Duodenal mucosa (tissue), 2 donors: ENCODE measurements at regions not wholly inside any gene's neighbourhood (a gene's known extent, or its start where the extent isn't known, plus 50 kb on each side); places are given as distances from the start of the nearest gene placed in this dataset.
"Not testable (repeated sequence)": the region's sequence is repeated elsewhere in the genome, so short reads cannot be mapped to it uniquely, and the experiment has no call there.

Experiments used
- H3K27ac ChIP-seq: one replicate; pipeline ENCODE4 v1.7.0; 2013; ENCODE audit warnings: low read depth, low read length
- H3K27me3 ChIP-seq, 2 donors: one replicate each; pipeline ENCODE4 v1.7.0; 2013; ENCODE audit warnings: low read length in 2 of 2, control low read depth in 1 of 2; ENCODE audit not compliant: insufficient read depth in 2 of 2, control insufficient read depth in 1 of 2
- H3K36me3 ChIP-seq, 2 donors: one replicate each; pipeline ENCODE4 v1.7.0; 2013; ENCODE audit warnings: low read length in 2 of 2, control low read depth in 1 of 2; ENCODE audit not compliant: insufficient read depth in 2 of 2, control insufficient read depth in 1 of 2
- H3K4me1 ChIP-seq, 2 donors: one replicate each; pipeline ENCODE4 v1.7.0; 2013; ENCODE audit warnings: low read length in 2 of 2, control low read depth in 1 of 2; ENCODE audit not compliant: insufficient read depth in 2 of 2, control insufficient read depth in 1 of 2
- H3K4me3 ChIP-seq, 2 donors: one replicate each; pipeline ENCODE4 v1.7.0; 2013; ENCODE audit warnings: low read length in 2 of 2, low read depth in 1 of 2
- H3K9ac ChIP-seq, 2 donors: one replicate each; pipeline ENCODE4 v1.7.0; 2013; ENCODE audit warnings: low read length in 2 of 2, low read depth in 1 of 2
- H3K9me3 ChIP-seq, 2 donors: one replicate each; pipeline ENCODE4 v1.7.0; 2013; ENCODE audit warnings: low read length in 2 of 2, control low read depth in 1 of 2; ENCODE audit not compliant: control insufficient read depth in 1 of 2

DNA sequence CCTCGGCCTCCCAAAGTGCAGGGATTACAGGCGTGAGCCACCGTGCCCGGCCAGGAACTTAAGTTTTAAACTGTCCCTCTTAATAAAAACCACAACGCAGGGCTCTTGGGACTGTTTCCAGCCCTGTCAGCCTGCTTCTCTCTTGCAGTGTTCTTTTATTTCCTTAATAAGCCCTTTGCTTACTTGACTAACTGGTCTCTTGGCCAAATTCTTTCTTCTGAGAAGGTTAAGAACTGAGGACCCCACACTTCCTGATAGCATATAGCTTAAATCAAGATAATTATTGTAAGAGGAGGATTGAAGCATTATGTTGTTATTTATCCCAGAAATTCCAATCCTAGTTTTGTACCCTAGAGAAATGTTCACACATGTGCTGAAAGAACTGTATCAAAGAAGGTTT, 128.2 kb upstream of the UXS1 start:
- Histone ChIP-seq H3K9ac (no peak overlapping the region), H3K27ac (no peak overlapping the region), H3K36me3 (no peaks in the 10 kb centered on the region), H3K9me3 (no peaks in the 10 kb centered on the region), H3K4me3 (no peak overlapping the region), H3K4me1 (no peaks in the 10 kb centered on the region), H3K27me3 (no peaks in the 10 kb centered on the region)

DNA sequence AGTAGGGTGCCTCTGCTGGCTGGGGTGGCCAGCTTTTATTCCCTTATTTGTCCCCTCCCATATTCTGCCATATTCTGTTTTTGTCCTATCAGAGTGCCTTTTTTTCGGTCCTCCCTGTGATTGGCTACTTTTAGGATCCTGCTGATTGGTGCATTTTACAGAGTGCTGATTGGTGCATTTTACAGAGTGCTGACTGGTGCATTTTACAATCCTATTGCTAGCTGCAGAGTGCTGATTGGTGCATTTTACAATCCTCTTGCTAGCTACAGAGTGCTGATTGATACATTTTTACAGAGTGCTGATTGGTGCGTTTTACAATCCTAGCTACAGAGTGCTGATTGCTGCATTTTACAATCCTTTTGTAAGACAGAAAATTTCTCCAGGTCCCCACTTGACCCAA, 126.3 kb upstream of the UXS1 start:
- H3K9ac ChIP-seq, H3K27me3 ChIP-seq, H3K4me1 ChIP-seq, H3K27ac ChIP-seq, H3K9me3 ChIP-seq, H3K36me3 ChIP-seq, H3K4me3 ChIP-seq: not testable (repeated sequence)

DNA sequence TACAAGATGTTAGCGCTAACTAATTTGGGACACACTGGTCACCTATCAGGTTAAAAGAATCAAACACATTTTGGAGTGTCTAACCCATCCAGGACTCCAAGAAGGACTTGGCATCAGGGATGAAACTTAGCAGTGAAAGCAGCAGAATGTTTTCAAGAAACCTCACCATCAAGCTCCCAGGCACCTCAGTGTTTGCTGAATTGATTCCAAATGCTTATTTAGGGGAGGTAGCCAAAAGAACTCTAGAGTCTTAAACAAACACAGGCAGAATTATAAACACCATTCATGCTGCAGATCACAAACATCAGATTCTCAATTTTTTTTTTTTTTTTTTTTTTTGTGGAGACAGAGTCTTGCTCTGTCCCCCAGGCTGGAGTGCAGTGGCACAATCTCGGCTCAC, 122.8 kb upstream of the UXS1 start:
- no peaks in the 10 kb centered on the region for H3K9me3 ChIP-seq
- H3K27me3 ChIP-seq, result no peaks in the 10 kb centered on the region
- H3K27ac ChIP-seq, result no peak overlapping the region
- H3K36me3 ChIP-seq, result no peaks in the 10 kb centered on the region
- H3K9ac ChIP-seq, result no peak overlapping the region
- H3K4me3 ChIP-seq, result no peak overlapping the region
- no peaks in the 10 kb centered on the region for H3K4me1 ChIP-seq

DNA sequence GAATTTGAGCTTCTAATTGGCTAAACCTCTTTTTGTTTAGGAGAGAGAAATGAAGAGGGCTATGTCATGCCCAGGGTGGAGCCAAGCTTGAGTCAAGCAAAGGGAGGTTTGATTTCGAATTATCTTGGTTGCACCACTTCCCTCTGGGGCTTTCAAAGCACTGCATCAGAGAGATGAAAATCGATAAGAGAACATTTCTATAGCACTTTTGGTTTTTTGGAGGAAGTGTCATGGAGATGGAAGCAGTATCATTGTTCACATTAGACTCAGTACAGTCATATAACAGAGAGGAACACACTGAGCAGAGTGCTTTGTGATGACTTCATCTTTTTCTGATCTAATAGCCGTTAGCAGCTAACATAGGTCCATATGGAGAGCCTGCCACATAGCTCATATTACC, 120.3 kb upstream of the UXS1 start:
- Histone ChIP-seq H3K9ac (no peak overlapping the region), H3K27me3 (no peaks in the 10 kb centered on the region), H3K4me3 (no peak overlapping the region), H3K36me3 (no peaks in the 10 kb centered on the region), H3K27ac (no peak overlapping the region), H3K4me1 (no peaks in the 10 kb centered on the region), H3K9me3 (no peaks in the 10 kb centered on the region)

DNA sequence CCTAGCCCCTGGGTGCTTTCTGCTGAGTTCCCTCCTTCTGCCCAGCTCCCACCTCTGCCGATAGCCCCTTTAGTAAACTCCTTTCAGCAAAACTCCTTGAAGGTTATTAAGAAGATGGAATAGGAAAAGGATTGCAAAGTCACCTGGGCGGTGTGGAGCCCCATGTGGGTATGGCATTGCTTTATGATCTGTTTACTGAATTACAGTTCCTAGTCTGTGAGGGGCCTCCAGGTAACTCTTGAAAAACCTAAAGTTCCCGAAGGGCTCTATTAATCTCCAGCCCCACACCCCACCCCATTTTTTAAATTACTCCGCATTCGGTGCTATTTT, 116.9 kb upstream of the UXS1 start:
- Histone ChIP-seq H3K9me3 (no peaks in the 10 kb centered on the region), H3K27me3 (no peaks in the 10 kb centered on the region), H3K4me3 (no peak overlapping the region), H3K27ac (no peak overlapping the region), H3K36me3 (no peaks in the 10 kb centered on the region), H3K9ac (no peak overlapping the region), H3K4me1 (no peaks in the 10 kb centered on the region)

DNA sequence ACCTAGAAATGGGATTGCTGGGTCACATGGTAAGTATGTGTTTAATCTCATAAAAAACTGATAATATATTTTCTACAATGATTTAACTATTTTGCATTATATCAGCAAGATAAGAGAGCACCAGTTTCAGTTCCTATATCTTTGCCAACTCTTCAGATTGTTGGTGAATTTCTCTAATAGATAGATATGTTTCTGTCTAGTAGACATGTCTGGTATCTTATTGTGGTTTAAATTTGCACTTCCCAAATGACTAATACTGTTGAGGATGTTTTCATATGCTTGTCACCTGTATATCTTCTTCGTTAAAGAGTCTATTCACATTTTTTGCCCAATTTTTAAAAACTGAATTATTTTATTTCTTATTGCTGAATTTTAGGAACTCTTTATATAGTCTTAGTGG, 113.8 kb upstream of the UXS1 start:
- H3K27me3 ChIP-seq, result no peaks in the 10 kb centered on the region
- H3K36me3 ChIP-seq, result no peaks in the 10 kb centered on the region
- H3K4me1 ChIP-seq, result peaks cover 0 to 7% of the 10 kb centered on the region in 2 donors
- H3K27ac ChIP-seq, result no peak overlapping the region
- H3K9me3 ChIP-seq, result no peaks in the 10 kb centered on the region
- H3K4me3 ChIP-seq, result no peak overlapping the region
- H3K9ac ChIP-seq, result no peak overlapping the region

DNA sequence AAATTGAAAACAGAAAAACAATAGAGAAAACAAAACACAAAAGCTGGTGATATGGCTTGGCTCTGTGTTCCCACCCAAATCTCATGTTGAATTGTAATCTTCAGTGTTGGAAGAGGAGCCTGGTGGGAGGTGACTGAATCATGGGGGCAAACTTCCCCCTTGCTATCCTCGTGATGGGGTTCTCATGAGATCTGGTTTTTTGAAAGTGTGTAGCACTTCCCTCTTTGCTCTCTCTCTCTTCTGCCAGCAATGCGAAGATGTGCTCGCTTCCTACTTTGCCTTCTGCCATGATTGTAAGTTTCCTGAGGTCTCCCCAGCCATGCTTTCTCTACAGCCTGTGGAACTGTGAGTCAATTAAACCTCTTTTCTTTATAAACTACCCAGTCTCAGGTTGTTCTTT, 112.3 kb upstream of the UXS1 start:
- Histone ChIP-seq H3K4me3 (no peak overlapping the region), H3K4me1 (peaks cover 0 to 7% of the 10 kb centered on the region in 2 donors), H3K36me3 (no peaks in the 10 kb centered on the region), H3K9ac (no peak overlapping the region), H3K27ac (no peak overlapping the region), H3K9me3 (no peaks in the 10 kb centered on the region), H3K27me3 (no peaks in the 10 kb centered on the region)

DNA sequence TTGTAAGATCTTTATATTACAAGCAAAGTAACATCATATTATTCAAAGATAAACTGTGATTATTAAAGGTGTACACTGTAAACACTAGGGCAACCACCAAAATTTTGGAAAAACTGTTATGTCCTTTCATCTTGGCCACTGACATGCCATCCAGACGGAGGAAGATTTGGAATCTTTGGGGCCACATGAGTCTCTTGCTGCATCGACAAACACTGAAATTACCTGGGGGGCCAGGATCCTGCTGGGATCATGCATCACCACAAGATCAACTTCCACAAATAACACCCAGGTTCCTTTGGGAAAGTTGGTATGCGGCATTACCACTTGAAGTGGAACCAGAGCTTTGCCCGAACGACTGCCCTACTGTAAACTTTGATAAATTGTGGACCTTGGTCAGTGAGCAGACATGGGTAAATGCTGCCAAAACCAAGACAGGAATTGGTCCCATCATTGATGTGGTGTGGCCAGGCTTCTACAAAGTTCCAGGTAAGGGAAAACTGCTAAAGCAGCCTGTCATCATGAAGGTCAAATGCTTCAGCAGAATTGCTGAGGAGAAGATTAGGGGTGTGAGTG, 110.6 kb upstream of the UXS1 start:
- Histone ChIP-seq H3K27me3 (no peaks in the 10 kb centered on the region), H3K36me3 (no peaks in the 10 kb centered on the region), H3K9me3 (no peaks in the 10 kb centered on the region), H3K4me1 (peaks cover under 1 to 10% of the 10 kb centered on the region in 2 donors), H3K9ac (no peak overlapping the region), H3K27ac (no peak overlapping the region), H3K4me3 (no peak overlapping the region)

DNA sequence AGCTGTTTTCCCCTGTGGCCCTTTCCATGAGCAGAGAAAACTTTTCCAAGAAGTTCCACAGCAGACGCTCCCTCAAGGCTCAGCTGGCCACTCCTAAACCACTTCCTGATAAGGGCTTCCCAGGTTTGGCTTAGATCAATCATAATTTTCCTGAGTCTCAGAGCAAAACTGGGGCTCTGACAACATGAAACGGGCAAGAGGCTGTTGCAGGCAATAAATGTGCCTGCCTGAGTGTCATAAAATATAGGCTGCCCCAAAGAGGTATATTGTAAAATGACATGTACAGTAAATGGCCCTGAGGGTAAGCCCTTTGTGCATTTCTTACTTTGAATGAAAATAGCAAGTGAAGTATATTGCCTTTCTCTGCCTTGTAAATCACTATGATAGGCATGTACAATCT, 105.6 kb upstream of the UXS1 start:
- Histone ChIP-seq H3K4me3 (no peak overlapping the region), H3K4me1 (peaks cover 6 to 17% of the 10 kb centered on the region in 2 donors), H3K27ac (no peak overlapping the region), H3K9me3 (no peaks in the 10 kb centered on the region), H3K9ac (no peak overlapping the region), H3K27me3 (no peaks in the 10 kb centered on the region), H3K36me3 (no peaks in the 10 kb centered on the region)

DNA sequence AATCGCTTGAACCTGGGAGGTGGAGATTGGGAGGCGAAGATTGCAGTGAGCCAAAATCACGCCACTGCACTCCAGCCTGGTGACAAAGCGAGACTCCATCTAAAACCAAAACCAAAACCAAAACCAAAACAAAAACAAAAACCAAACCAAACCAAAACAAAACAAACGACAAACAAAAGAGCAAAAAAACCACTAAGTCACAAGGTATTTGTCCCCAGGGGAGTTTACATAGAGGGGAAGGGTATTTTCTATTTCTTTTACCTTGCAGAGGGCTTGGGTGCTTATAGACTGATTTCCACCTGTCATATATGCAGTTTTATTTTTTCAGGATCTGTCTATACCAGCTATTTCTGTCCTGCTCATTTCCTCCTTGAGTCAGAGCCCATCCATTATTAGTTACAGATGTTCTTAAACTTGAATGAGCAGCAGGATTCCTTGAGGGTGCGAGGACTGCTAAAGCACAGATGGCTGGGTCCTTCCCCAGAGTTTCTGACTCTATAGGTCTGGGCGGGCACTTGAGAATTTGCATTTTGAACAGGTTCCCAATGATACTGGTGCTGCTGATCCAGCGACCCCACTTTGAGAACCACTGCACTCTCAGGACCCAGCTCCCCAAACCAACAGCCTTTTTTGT, 102.2 kb upstream of the UXS1 start:
- Histone ChIP-seq H3K4me1 (peaks cover 6 to 14% of the 10 kb centered on the region in 2 donors), H3K27ac (no peak overlapping the region), H3K4me3 (no peak overlapping the region), H3K9me3 (no peaks in the 10 kb centered on the region), H3K9ac (no peak overlapping the region), H3K27me3 (no peaks in the 10 kb centered on the region), H3K36me3 (no peaks in the 10 kb centered on the region)

DNA sequence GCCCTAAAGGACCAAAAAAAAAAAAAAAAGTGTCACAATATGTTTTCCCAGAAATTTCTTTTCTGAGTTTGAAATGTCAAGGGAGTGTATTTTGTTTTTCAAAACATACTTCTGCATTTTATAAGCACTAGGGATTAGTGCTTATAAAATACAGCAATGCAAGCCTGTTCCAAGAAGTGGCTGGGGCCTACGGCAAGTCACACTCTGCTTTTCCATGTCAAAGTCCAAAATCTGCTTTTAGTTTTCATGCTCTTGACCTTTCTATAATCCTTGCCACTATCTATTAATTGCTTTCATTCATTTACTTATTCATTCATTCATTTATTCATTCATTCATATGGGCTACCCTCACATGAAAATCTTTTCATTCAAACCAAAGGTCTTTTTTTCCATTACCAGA, 100.1 kb upstream of the UXS1 start:
- Histone ChIP-seq H3K9me3 (no peaks in the 10 kb centered on the region), H3K27ac (no peak overlapping the region), H3K4me3 (no peak overlapping the region), H3K4me1 (peaks cover 0 to 6% of the 10 kb centered on the region in 2 donors), H3K9ac (no peak overlapping the region), H3K36me3 (no peaks in the 10 kb centered on the region), H3K27me3 (no peaks in the 10 kb centered on the region)
